Liver (tissue), 8 donors: ENCODE measurements at regions not wholly inside any gene's neighbourhood (a gene's known extent, or its start where the extent isn't known, plus 50 kb on each side); places are given as distances from the start of the nearest gene placed in this dataset.
"Not testable (repeated sequence)": the region's sequence is repeated elsewhere in the genome, so short reads cannot be mapped to it uniquely, and the experiment has no call there.

ENCODE experiments used
- DNase-seq: peaks from one replicate; pipeline ENCODE4 v3.0.0-alpha.2; 2017; ENCODE audit warnings: low spot score
- H3K27ac ChIP-seq, 2 donors: one replicate each; pipeline ENCODE4 v1.7.0; 2013; ENCODE audit warnings: inconsistent platforms in 2 of 2, low read length in 2 of 2, control low read depth in 1 of 2, low read depth in 1 of 2, mild to moderate bottlenecking in 1 of 2
- H3K27me3 ChIP-seq, 4 donors: one replicate each; pipeline versions ENCODE4 v1.6.1 to v1.7.0; 2013; ENCODE audit warnings: low read length in 3 of 4, inconsistent platforms in 1 of 4, mild to moderate bottlenecking in 1 of 4, moderate library complexity in 1 of 4; ENCODE audit not compliant: control insufficient read depth in 4 of 4, insufficient read depth in 4 of 4
- H3K36me3 ChIP-seq, 4 donors: one replicate each; pipeline versions ENCODE4 v1.6.1 to v1.7.0; 2013; ENCODE audit warnings: low read length in 3 of 4, mild to moderate bottlenecking in 3 of 4, low read depth in 1 of 4, moderate library complexity in 1 of 4; ENCODE audit not compliant: control insufficient read depth in 4 of 4, insufficient read depth in 3 of 4
- H3K4me1 ChIP-seq, 4 donors: one replicate each; pipeline versions ENCODE4 v1.6.1 to v1.7.0; 2013; ENCODE audit warnings: low read length in 3 of 4, mild to moderate bottlenecking in 3 of 4, moderate library complexity in 1 of 4; ENCODE audit not compliant: control insufficient read depth in 4 of 4, insufficient read depth in 4 of 4
- H3K4me3 ChIP-seq, 3 donors: one replicate each; pipeline versions ENCODE4 v1.6.1 to v1.7.0; 2013; ENCODE audit warnings: low read length in 3 of 3, control low read depth in 1 of 3, low read depth in 1 of 3, mild to moderate bottlenecking in 1 of 3
- H3K9ac ChIP-seq, 2 donors: one replicate each; pipeline ENCODE4 v1.7.0; 2013; ENCODE audit warnings: low read length in 2 of 2, mild to moderate bottlenecking in 2 of 2, moderate library complexity in 2 of 2, control low read depth in 1 of 2, low read depth in 1 of 2
- H3K9me3 ChIP-seq, 4 donors: one replicate each; pipeline versions ENCODE4 v1.6.1 to v1.7.0; 2013; ENCODE audit warnings: low read length in 3 of 4; ENCODE audit not compliant: control insufficient read depth in 4 of 4
- EGR1 ChIP-seq, 2 donors: IDR thresholded peaks; 2 replicates each; pipeline ENCODE4 v1.6.1; 2016 to 2018; ENCODE audit warnings: antibody characterized with exemption in 2 of 2, low read depth in 2 of 2
- FOXA1 ChIP-seq: IDR thresholded peaks from 2 replicates; pipeline ENCODE4 v1.6.1; 2016; ENCODE audit warnings: antibody characterized with exemption
- FOXA2 ChIP-seq: IDR thresholded peaks from 2 replicates; pipeline ENCODE4 v1.6.1; 2016; ENCODE audit warnings: antibody characterized with exemption
- GABPA ChIP-seq, 2 donors: IDR thresholded peaks in 1 of 2; conservative IDR thresholded peaks in 1 of 2; 2 replicates each; pipeline ENCODE4 v1.6.1; 2016; ENCODE audit warnings: antibody characterized with exemption in 2 of 2, mild to moderate bottlenecking in 1 of 2, moderate library complexity in 1 of 2
- HNF4A ChIP-seq, 2 donors: conservative IDR thresholded peaks; 2 replicates each; pipeline ENCODE4 v1.6.1; 2016; ENCODE audit warnings: antibody characterized with exemption in 2 of 2, mild to moderate bottlenecking in 2 of 2
- HNF4G ChIP-seq: IDR thresholded peaks from 2 replicates; pipeline ENCODE4 v1.6.1; 2016; ENCODE audit warnings: antibody characterized with exemption
- JUND ChIP-seq, 2 donors: IDR thresholded peaks; 2 replicates each; pipeline ENCODE4 v1.6.1; 2016; ENCODE audit warnings: antibody characterized with exemption in 2 of 2
- NR2F2 ChIP-seq: IDR thresholded peaks from 2 replicates; pipeline ENCODE4 v1.6.1; 2016; ENCODE audit warnings: antibody characterized with exemption
- RAD21 ChIP-seq, 2 donors: IDR thresholded peaks; 2 replicates each; pipeline ENCODE4 v1.6.1; 2016; ENCODE audit warnings: antibody characterized with exemption in 2 of 2, mild to moderate bottlenecking in 2 of 2
- RXRA ChIP-seq, 2 donors: IDR thresholded peaks; 2 replicates each; pipeline ENCODE4 v1.6.1; 2017 to 2018; ENCODE audit warnings: antibody characterized with exemption in 2 of 2, mild to moderate bottlenecking in 1 of 2
- SP1 ChIP-seq: IDR thresholded peaks from 2 replicates; pipeline ENCODE4 v1.6.1; 2018; ENCODE audit warnings: antibody characterized with exemption, mild to moderate bottlenecking
- TAF1 ChIP-seq: conservative IDR thresholded peaks from 2 replicates; pipeline ENCODE4 v1.6.1; 2016; ENCODE audit warnings: antibody characterized with exemption, mild to moderate bottlenecking
- YY1 ChIP-seq: IDR thresholded peaks from 2 replicates; pipeline ENCODE4 v1.6.1; 2016; ENCODE audit warnings: antibody characterized with exemption, mild to moderate bottlenecking
- WGBS: extraction: QIAGEN DNeasy Blood & Tissue Kit; methylation state at CpG from one replicate; pipeline ENCODE4 v1.1.7; 2013; 5-methylcytosine and 5-hydroxymethylcytosine counted together
- TF ChIP-seq, protein P1 (sequence below): IDR thresholded peaks from 2 replicates; pipeline ENCODE4 v1.6.1; 2016; ENCODE audit warnings: antibody characterized with exemption, mild to moderate bottlenecking
- TF ChIP-seq, protein P2 (sequence below): IDR thresholded peaks from 2 replicates; pipeline ENCODE4 v1.6.1; 2016; ENCODE audit warnings: antibody characterized with exemption
- TF ChIP-seq, protein P3 (sequence below): IDR thresholded peaks from 2 replicates; pipeline ENCODE4 v1.6.1; 2016; ENCODE audit warnings: antibody characterized with exemption
- TF ChIP-seq, protein P4 (sequence below): IDR thresholded peaks from 2 replicates; pipeline ENCODE4 v1.6.1; 2016; ENCODE audit warnings: antibody characterized with exemption
- TF ChIP-seq, protein P5 (sequence below): fragments of 150-350 bp; IDR thresholded peaks from 2 replicates; pipeline ENCODE4 v1.5.1; 2017; ENCODE audit warnings: improper control_type of control experiment, low read depth, low read length; ENCODE audit not compliant: missing input control
- donor health status: healthy.
- donor health status: healthy.
- donor health status: healthy.
- donor health status: healthy.
- donor health status: healthy.

DNA sequence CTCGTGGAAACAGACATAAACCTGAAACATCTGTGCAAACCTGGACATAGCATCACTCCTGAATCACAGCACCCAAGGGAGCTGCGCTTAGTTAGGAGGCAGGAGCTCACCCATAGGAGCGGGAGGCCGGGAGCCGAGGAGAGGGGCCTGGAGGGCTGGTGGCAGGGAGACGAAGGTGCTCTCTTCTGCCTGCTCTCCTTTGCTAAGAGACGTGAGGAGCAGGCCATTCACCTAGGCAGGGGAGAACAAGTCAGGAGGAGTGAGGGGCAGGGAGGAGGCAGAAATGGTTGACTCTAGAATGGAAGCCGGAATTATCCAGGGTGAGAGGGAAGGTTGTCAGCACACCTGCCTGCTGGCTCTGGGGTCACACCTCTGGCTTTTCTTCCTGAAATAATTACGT lies 398.4 kb upstream of the IRX2 start (continued):
- TF ChIP-seq HNF4A (conservative IDR thresholded peaks at IDR 0.05) (no peak), GABPA (IDR thresholded peaks at IDR 0.05 in 1 of 2, conservative IDR thresholded peaks at IDR 0.05 in 1 of 2) (no peak), JUND (IDR thresholded peaks at IDR 0.05) (no peak), FOXA2 (no peak), SP1 (no peak), RAD21 (IDR thresholded peaks at IDR 0.05) (no peak), YY1 (no peak), NR2F2 (no peak)
- TF ChIP-seq, protein P1, sequence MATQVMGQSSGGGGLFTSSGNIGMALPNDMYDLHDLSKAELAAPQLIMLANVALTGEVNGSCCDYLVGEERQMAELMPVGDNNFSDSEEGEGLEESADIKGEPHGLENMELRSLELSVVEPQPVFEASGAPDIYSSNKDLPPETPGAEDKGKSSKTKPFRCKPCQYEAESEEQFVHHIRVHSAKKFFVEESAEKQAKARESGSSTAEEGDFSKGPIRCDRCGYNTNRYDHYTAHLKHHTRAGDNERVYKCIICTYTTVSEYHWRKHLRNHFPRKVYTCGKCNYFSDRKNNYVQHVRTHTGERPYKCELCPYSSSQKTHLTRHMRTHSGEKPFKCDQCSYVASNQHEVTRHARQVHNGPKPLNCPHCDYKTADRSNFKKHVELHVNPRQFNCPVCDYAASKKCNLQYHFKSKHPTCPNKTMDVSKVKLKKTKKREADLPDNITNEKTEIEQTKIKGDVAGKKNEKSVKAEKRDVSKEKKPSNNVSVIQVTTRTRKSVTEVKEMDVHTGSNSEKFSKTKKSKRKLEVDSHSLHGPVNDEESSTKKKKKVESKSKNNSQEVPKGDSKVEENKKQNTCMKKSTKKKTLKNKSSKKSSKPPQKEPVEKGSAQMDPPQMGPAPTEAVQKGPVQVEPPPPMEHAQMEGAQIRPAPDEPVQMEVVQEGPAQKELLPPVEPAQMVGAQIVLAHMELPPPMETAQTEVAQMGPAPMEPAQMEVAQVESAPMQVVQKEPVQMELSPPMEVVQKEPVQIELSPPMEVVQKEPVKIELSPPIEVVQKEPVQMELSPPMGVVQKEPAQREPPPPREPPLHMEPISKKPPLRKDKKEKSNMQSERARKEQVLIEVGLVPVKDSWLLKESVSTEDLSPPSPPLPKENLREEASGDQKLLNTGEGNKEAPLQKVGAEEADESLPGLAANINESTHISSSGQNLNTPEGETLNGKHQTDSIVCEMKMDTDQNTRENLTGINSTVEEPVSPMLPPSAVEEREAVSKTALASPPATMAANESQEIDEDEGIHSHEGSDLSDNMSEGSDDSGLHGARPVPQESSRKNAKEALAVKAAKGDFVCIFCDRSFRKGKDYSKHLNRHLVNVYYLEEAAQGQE = no peak

DNA sequence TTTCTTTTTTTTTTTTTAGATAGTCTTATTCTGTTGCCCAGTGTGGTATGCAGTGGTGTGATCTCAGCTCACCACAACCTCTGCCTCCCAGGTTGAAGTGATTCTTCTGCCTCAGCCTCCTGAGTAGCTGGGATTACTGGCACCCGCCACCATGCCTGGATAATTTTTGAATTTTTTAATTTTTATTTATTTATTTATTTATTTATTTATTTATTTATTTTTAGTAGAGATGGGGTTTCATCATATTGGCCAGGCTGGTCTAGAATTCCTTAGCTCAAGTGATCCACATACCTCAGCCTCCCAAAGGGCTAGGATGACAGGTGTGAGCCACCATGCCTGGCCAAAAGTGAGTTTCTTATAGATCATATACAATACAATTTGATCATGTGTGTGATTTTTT lies 395.9 kb upstream of the IRX2 start:
- not testable (repeated sequence) for H3K27me3 ChIP-seq, H3K9me3 ChIP-seq, H3K4me1 ChIP-seq, DNase-seq, H3K4me3 ChIP-seq, H3K9ac ChIP-seq, H3K27ac ChIP-seq, H3K36me3 ChIP-seq
- 87% methylated on average over 1 of the region's 1 CpG for WGBS

DNA sequence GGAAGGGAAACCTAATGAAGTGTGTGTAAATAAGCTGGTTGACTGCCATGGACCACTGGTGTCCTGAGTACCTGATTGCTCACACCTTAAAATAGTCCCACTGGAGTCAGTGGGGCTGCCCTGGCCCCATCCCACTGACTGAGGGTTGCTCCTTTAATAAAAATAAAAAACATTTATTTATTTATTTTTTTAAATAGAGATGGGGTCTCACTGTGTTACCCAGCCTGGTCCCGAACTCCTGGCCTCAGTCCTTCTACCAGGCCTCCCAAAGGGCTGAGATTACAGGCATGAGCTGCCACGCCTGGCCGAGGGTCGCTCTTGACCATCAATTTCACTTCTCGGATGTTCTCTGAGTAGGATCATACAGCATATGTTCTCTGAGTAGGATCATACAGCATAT lies 394.2 kb upstream of the IRX2 start:
- Histone ChIP-seq H3K9ac (no peak overlapping the region), H3K27me3 (peaks cover 0 to 4% (median 0%) of the 10 kb centered on the region in 4 donors), H3K36me3 (no peaks in the 10 kb centered on the region), H3K4me1 (no peaks in the 10 kb centered on the region), H3K9me3 (peaks cover 0 to 6% (median 0%) of the 10 kb centered on the region in 4 donors), H3K4me3 (no peak overlapping the region), H3K27ac (no peak overlapping the region)
- WGBS = 84% methylated on average over 5 of the region's 5 CpGs
- TF ChIP-seq JUND (IDR thresholded peaks at IDR 0.05) (no peak), EGR1 (IDR thresholded peaks at IDR 0.05; ENCODE audit: low read depth in 2 of 2) (no peak), FOXA2 (no peak), RAD21 (IDR thresholded peaks at IDR 0.05) (no peak), YY1 (no peak), FOXA1 (no peak), TAF1 (no peak), GABPA (IDR thresholded peaks at IDR 0.05 in 1 of 2, conservative IDR thresholded peaks at IDR 0.05 in 1 of 2) (no peak), HNF4A (conservative IDR thresholded peaks at IDR 0.05) (no peak), RXRA (IDR thresholded peaks at IDR 0.05) (no peak), SP1 (no peak), HNF4G (no peak)
- TF ChIP-seq, protein P2, sequence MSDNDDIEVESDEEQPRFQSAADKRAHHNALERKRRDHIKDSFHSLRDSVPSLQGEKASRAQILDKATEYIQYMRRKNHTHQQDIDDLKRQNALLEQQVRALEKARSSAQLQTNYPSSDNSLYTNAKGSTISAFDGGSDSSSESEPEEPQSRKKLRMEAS = no peak
- TF ChIP-seq, protein P3, sequence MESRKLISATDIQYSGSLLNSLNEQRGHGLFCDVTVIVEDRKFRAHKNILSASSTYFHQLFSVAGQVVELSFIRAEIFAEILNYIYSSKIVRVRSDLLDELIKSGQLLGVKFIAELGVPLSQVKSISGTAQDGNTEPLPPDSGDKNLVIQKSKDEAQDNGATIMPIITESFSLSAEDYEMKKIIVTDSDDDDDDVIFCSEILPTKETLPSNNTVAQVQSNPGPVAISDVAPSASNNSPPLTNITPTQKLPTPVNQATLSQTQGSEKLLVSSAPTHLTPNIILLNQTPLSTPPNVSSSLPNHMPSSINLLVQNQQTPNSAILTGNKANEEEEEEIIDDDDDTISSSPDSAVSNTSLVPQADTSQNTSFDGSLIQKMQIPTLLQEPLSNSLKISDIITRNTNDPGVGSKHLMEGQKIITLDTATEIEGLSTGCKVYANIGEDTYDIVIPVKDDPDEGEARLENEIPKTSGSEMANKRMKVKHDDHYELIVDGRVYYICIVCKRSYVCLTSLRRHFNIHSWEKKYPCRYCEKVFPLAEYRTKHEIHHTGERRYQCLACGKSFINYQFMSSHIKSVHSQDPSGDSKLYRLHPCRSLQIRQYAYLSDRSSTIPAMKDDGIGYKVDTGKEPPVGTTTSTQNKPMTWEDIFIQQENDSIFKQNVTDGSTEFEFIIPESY = no peak
- TF ChIP-seq, protein P4, sequence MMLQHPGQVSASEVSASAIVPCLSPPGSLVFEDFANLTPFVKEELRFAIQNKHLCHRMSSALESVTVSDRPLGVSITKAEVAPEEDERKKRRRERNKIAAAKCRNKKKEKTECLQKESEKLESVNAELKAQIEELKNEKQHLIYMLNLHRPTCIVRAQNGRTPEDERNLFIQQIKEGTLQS = no peak
- TF ChIP-seq, protein P5, sequence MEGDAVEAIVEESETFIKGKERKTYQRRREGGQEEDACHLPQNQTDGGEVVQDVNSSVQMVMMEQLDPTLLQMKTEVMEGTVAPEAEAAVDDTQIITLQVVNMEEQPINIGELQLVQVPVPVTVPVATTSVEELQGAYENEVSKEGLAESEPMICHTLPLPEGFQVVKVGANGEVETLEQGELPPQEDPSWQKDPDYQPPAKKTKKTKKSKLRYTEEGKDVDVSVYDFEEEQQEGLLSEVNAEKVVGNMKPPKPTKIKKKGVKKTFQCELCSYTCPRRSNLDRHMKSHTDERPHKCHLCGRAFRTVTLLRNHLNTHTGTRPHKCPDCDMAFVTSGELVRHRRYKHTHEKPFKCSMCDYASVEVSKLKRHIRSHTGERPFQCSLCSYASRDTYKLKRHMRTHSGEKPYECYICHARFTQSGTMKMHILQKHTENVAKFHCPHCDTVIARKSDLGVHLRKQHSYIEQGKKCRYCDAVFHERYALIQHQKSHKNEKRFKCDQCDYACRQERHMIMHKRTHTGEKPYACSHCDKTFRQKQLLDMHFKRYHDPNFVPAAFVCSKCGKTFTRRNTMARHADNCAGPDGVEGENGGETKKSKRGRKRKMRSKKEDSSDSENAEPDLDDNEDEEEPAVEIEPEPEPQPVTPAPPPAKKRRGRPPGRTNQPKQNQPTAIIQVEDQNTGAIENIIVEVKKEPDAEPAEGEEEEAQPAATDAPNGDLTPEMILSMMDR = no peak
- TF ChIP-seq, protein P1 = no peak
- DNase-seq = no peak
